ENCODE measurements at regions not wholly inside any gene's neighbourhood (a gene's known extent, or its start where the extent isn't known, plus 50 kb on each side); places are given as distances from the start of the nearest gene placed in this dataset.

DNA sequence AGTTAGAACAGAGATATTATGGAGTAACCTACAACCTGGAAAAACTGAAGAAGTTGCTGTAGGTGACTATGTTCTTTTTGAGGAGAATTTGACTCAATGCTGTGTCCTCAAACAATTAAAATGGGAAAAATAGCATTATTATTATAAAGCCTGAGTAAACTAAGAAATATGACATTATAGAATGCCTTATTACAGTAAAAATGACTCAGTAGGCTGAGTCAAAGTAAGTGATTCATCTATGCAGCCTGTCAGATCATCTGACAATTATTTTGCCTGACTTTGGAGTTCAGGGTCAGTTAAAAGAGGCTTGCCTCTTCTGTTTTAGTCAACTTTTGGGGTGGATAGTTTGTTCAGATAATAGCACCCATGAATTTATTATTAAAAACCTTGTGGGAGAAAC, 150.8 kb upstream of the PTGFR start:
- Histone ChIP-seq H3K4me3 (no peak overlapping the region), H3K36me3 (ENCODE audit: insufficient read depth in 1 of 2, low read depth in 1 of 2) (no peaks in the 10 kb centered on the region), H3K9me3 (no peaks in the 10 kb centered on the region), H3K4me1 (no peaks in the 10 kb centered on the region), H3K27ac (no peak overlapping the region), H3K27me3 (ENCODE audit: insufficient read depth in 3 of 3, low read length in 2 of 3) (no peaks in the 10 kb centered on the region)
- TF ChIP-seq, protein P1, sequence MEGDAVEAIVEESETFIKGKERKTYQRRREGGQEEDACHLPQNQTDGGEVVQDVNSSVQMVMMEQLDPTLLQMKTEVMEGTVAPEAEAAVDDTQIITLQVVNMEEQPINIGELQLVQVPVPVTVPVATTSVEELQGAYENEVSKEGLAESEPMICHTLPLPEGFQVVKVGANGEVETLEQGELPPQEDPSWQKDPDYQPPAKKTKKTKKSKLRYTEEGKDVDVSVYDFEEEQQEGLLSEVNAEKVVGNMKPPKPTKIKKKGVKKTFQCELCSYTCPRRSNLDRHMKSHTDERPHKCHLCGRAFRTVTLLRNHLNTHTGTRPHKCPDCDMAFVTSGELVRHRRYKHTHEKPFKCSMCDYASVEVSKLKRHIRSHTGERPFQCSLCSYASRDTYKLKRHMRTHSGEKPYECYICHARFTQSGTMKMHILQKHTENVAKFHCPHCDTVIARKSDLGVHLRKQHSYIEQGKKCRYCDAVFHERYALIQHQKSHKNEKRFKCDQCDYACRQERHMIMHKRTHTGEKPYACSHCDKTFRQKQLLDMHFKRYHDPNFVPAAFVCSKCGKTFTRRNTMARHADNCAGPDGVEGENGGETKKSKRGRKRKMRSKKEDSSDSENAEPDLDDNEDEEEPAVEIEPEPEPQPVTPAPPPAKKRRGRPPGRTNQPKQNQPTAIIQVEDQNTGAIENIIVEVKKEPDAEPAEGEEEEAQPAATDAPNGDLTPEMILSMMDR (IDR thresholded peaks at IDR 0.05) = no peak
- no peak for ATAC-seq
- intact Hi-C loops (cut with DNase I) = no loop called here
- DNase-seq = no peak

DNA sequence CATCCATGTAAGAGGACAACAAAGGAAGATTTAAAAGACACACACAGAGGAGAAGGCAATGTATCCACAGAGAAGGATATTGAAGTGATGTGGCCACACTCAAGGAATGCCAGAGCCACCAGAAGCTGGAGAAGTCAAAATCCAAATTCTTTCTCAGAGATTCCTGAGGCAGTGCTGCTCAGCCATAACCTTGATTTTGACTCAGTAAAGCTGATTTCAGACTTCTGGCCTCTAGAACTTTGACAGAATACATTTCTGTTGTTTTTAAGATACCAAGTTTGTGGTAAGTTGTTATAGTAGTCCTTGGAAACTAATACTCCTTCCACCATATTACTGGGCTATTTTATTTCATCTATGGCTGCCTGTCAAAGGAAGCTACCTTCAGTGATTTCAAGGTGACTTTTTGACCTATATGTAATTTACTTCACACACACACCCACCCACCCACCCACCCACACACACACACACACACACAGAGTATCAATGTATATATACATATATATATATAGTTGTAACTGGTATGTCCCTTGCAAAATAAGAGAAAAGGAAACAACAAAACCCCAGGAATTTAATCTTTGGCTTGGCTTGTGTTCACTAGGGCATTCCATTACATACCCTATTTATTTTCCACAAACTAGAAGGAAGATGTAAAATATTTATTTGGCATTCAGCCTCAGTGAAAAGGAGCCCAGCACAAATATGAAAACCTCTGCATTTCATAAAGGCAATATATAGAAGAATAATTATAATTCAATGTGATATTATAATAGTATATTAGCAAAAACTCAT, 142.1 kb upstream of the PTGFR start:
- intact Hi-C loops (cut with DNase I) = no loop called here
- TF ChIP-seq, protein P1 (IDR thresholded peaks at IDR 0.05) = no peak
- Histone ChIP-seq H3K4me1 (no peaks in the 10 kb centered on the region), H3K36me3 (ENCODE audit: insufficient read depth in 1 of 2, low read depth in 1 of 2) (no peaks in the 10 kb centered on the region), H3K9me3 (no peaks in the 10 kb centered on the region), H3K4me3 (no peak overlapping the region), H3K27ac (no peak overlapping the region), H3K27me3 (ENCODE audit: insufficient read depth in 3 of 3, low read length in 2 of 3) (peaks cover 0 to 2% (median 0%) of the 10 kb centered on the region in 3 donors)
- DNase-seq (no peak), ATAC-seq (no peak)

DNA sequence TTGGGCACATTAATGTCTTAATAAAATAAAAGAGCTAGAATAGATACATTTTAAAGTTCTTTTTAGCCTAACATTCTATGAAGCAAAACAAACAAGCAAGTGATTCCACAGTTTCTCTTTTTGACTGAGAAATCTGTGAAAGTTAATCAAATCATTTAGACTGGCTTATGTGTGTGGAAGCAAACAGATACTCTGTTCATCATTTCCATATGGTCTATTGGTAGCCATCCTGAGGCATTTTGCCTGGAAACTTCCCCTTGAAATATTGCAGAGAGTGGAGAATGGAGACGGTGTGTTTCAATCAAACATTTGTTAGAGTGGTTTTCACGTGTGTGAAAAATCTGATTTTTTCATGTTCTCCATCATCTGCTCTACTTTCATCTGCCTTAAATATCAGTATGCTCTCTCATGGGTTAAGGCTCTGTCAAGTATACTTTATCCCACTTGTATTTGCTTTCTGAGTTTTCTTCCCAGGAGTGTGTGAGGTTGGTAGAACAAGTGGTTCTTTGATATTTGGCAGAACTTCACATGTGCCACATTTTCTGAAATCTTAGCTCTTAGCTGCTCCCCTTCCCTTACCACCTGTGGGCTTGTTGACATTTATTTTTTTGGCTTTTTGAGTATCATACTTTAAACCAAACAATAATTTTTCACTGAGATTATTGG, 139.1 kb upstream of the PTGFR start:
- intact Hi-C loops (cut with DNase I) = no loop called here
- H3K4me1 ChIP-seq = no peaks in the 10 kb centered on the region
- no peak overlapping the region for H3K4me3 ChIP-seq
- TF ChIP-seq, protein P1 (IDR thresholded peaks at IDR 0.05) = no peak
- no peak for ATAC-seq
- WGBS, 3 donors = 51 to 72% (median 72%) methylated on average over 2 of the region's 2 CpGs
- DNase-seq = no peak
- no peaks in the 10 kb centered on the region for H3K36me3 ChIP-seq (ENCODE audit: insufficient read depth in 1 of 2, low read depth in 1 of 2)
- H3K27ac ChIP-seq = no peak overlapping the region
- peaks cover 0 to 2% (median 0%) of the 10 kb centered on the region in 3 donors for H3K27me3 ChIP-seq (ENCODE audit: insufficient read depth in 3 of 3, low read length in 2 of 3)
- no peaks in the 10 kb centered on the region for H3K9me3 ChIP-seq

DNA sequence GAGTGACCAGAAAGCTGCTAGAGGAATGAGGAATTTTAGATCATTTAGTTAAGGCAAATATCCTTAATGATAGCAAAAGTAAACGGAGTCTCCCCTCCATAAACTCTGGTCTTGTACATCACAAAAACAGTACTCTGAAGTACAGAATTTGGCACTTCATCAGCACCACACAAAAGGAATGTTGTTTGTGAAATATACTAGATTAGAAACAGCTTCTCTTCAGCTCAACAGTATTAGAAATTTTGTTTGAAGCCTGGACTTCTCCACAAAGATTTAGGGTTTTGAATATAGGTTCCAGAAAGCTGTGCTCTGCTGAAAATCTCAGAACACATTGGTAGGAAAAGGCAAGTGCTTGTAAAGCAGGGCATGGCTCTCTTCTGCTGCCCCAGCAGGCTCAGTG, 135.1 kb upstream of the PTGFR start:
- 54 to 71% (median 65%) methylated on average over 1 of the region's 1 CpG for WGBS, 3 donors
- TF ChIP-seq, protein P1 (IDR thresholded peaks at IDR 0.05) = no peak
- intact Hi-C loops (cut with DNase I) = no loop called here
- Histone ChIP-seq H3K9me3 (no peaks in the 10 kb centered on the region), H3K27me3 (ENCODE audit: insufficient read depth in 3 of 3, low read length in 2 of 3) (peaks cover 0 to under 1% (median 0%) of the 10 kb centered on the region in 3 donors), H3K4me1 (no peaks in the 10 kb centered on the region), H3K4me3 (no peak overlapping the region), H3K27ac (no peak overlapping the region), H3K36me3 (ENCODE audit: insufficient read depth in 1 of 2, low read depth in 1 of 2) (no peaks in the 10 kb centered on the region)
- no peak for DNase-seq
- ATAC-seq = no peak

Measured in psoas muscle (tissue), 7 donors.